HG02943 (cell line): ENCODE measurements at regions not wholly inside any gene's neighbourhood (a gene's known extent, or its start where the extent isn't known, plus 50 kb on each side); places are given as distances from the start of the nearest gene placed in this dataset.
A peak's percentile ranks its signal among the peaks of the same experiment; 100 is the strongest.
"Not testable (repeated sequence)": the region's sequence is repeated elsewhere in the genome, so short reads cannot be mapped to it uniquely, and the experiment has no call there.

Experiments used
- ATAC-seq: cut with Tn5 transposase; IDR thresholded peaks from one replicate; pipeline ENCODE4 v1.9.1; 2021; ENCODE audit warnings: mild to moderate bottlenecking, low read depth, moderate library complexity; ENCODE audit not compliant: unreplicated experiment

- ATAC-seq = no peak
Measured at GRCh38 chr14:49250517-49250916, 335.7 kb downstream of the RPS29 start.

DNA sequence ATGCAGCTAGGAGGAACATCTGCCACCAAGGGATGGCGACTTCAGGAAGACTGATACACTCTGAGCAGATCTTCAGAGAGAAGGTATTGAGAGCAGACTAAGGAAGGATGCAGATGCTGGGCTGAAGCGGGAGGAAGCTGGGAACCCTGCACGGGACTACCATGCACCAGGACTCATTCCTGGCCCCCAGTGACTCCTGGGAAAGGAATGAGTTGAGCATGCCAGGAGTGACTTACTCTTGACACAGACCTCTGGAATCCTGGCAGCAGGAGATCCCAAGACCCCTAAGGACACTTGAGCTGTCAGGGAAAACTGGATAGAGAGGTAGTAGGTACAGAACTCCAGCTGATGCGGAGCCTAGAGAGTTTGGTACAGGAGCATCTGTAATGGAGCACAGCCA lies 336.1 kb downstream of the RPS29 start:
- no peak for ATAC-seq

DNA sequence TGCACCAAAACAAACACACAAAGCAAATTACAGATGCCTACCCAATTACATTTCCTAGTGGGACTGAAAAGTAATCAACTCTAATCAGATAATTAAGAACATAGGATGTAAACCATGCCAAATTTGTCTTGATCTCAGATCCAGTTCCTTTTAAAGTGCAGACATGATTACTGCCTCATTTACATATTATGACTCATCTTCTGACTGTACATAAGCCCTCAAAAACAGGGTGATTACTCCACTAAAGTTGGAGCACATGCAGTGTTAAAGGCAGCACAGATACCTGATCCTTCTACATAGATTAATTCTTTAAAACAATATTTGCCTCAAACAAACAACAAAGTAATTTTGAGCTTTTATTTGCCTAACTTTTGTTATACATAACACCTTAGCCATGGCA lies 337.2 kb downstream of the RPS29 start:
- ATAC-seq = no peak

DNA sequence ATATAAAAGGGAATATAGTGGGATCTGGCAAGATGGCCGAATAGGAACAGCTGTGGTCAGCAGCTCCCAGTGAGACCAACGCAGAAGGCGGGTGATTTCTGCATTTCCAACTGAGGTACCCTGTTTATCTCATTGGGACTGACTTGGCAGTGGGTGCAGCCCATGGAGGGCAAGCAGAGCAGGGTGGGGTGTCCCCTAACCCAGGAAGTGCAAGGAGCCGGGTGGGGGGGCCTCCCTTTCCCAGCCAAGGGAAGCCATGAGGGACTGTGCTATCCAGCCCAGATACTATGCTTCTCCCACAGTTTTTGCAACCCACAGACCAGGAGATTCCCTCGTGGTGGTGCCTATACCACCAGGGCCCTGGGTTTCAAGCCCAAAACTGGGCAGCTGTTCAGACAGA lies 342.4 kb downstream of the RPS29 start:
- not testable (repeated sequence) for ATAC-seq

DNA sequence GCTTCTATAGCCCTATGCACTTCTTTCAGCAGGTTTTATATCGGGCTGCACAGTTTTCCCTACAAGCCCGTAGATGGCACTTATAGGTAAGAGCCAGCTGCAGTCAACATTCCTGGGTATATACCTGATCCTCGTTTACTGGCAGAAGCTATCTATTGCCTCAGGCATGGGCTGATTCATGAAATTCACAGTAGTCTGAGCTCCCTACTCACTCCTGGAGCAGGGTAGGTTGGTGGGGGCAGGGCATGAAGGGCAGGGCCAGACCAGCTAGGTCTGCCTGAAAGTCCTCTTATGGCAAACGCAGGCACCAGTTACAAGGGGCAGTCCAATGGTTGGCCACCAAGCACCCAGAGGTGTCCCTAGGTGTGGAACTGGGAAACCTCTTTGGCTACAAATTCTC lies 345.8 kb downstream of the RPS29 start:
- ATAC-seq = no peak

- no peak for ATAC-seq
Measured at GRCh38 chr14:49228552-49228951, 357.6 kb downstream of the RPS29 start.

GRCh38 chr14:49221316-49221715 lies 364.9 kb downstream of the RPS29 start:
- no peak for ATAC-seq

- ATAC-seq = no peak
Measured at GRCh38 chr14:49220492-49220891, 365.7 kb downstream of the RPS29 start.

DNA sequence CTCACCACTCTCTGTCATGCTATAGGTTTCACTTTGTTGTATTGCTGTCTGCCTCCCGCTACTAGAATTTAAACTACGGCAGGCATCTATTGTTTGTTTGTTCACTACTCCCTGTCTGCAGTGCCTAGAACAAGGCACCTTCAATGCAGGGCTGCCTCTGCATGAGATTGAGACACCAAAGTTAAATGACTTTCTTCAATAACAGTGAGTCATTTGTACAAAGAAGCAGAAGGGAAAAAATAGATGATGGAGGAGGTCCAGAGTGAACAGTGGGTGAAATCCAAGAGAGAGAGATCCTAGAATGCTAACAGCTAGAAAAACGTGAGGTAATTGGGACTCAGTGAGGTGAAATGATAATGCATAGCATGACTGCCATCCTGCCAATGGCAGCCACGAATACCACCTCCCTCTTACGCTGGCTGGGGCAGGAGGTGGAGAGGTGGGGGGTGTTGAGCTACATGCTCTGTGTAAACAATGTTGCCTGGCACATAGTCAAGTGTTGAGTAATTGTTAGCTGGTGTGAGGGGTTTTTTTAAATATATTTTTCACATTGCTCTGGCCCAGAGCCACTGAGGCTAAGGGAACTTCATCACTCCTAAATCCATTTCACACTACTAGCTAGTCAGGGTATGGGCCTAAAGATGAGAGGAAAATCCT lies 367.6 kb downstream of the RPS29 start:
- ATAC-seq = no peak

GRCh38 chr14:49212721-49213120 lies 373.5 kb downstream of the RPS29 start:
- ATAC-seq = no peak

- ATAC-seq = no peak
Measured at GRCh38 chr14:49209416-49209815, 376.8 kb downstream of the RPS29 start.

DNA sequence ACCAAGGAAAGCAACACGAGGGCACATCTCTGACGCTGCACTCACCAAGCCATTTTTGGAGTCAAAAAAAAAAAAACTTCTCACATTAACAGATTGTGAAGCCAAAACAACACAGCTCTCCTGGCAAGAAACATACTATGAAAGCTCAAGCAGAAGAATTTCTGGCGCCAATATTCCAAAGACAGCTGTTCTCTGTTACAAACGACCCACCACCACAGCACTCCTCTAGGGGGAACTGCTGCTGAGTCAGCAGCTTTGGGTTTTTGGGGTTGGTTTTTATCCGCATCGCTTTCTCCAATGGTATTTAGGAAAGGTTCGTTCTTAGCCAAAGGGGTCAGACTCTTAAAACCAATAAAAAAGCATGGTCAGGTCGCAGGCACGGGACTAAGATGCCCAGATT lies 379.4 kb downstream of the RPS29 start:
- no peak for ATAC-seq

- no peak for ATAC-seq
Measured at GRCh38 chr14:49203676-49204075, 382.5 kb downstream of the RPS29 start.

DNA sequence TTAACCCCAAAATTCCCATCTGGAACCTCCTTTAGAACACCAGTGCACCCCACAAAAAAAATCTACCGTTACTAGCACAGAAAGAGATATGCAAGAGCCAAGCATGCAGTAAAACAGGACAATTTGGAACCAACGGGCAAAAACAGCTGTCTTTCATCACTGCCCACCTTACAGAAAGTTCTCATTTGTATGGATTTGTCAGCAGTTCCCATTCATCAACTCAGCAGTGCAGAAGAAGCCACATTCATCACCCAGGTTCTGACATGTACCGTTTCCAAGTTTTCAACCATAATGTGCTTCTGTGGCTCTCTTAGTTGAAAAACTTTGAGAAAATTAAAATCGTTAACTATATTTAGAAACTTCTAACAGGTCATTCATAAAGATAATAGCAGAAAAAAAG lies 387.0 kb downstream of the RPS29 start:
- no peak for ATAC-seq

GRCh38 chr14:49196327-49196726 lies 389.9 kb downstream of the RPS29 start:
- no peak for ATAC-seq

DNA sequence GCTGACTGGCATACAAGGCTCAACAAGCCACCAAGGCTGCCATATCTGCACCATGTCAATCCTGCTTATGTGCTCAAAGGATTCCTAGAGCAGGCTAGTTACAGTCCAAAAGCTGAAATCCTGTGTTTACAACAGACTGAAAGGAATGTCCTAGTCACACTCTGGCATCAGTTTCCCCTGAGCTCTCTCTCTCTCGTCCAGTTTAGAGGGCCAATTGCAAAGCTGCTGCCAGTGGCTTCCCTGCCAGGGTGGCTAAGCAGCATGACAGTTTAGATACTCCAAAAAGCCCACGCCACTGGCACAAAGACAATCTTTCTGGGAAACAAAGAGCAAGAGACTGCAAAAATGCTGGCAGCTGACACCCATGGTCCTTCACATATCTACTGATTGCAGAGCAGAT lies 392.1 kb downstream of the RPS29 start:
- ATAC-seq = no peak

- ATAC-seq = peak; percentile 93
Measured at GRCh38 chr14:49193332-49194065, 392.7 kb downstream of the RPS29 start.

DNA sequence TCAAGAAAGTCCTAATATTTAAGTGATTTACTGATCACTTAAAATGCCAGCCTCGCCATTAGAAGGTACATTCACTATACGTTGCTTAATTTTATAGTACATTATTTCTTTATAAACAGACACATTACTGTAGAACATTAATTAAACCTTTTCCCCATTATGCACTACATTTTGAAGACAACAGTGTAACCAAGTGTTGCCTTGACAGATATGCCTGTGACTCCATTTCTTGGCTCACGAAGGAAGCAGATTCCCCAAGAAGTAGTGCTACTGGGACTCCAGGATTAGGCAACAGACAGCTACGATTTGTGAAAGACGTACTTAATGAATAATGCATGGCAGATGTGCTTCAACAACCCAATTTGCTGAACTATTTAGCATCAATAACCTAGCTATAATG lies 394.8 kb downstream of the RPS29 start:
- no peak for ATAC-seq

DNA sequence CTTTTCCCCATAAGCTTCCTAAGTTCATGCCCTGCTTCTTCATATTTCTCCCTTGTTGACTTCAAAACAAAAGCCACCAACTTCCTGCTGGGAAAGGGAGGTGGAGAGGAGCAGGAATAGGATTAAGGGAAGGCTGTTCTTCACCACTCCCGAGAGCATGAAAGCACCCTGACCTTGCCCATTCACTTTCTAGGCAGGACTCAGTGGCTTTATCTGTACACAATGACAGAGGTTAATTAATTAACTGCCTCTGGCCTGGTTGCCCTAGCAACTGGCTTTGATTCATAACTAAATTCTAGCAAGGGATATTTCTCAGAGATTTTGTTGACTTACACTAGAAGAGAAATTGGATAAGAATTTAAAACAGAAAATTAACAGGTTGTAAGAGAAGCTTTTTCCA lies 396.8 kb downstream of the RPS29 start:
- ATAC-seq = no peak

GRCh38 chr14:49187799-49188198 lies 398.4 kb downstream of the RPS29 start:
- ATAC-seq = no peak

GRCh38 chr14:49173765-49174373 lies 412.3 kb downstream of the RPS29 start:
- ATAC-seq = peak; percentile 95

DNA sequence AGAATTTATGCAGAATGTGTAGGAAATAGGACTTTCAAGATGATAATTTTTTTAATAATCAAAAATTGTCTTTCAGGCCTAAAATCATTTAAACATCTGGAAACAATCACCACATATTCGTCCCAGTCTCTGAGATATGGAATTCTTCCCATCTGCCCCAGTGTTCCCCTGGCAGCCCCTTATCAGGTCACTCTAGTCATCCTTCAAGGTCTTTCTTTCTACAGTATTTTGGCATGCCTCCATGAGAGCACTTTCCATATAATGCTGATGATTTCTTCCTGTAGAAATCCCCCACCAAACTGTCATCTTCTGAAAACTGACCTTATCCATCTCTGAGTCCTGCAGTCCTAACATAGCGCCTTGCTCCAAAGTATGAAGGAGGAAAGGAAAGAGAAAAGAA lies 422.1 kb downstream of the RPS29 start:
- ATAC-seq = no peak
